Dermis microvascular lymphatic vessel endothelial cell (primary cell): ENCODE measurements at regions not wholly inside any gene's neighbourhood (a gene's known extent, or its start where the extent isn't known, plus 50 kb on each side); places are given as distances from the start of the nearest gene placed in this dataset.

Experiments
- DNase-seq, 2 donors: peaks; one replicate each; pipeline versions ENCODE4 v3.0.0 to v3.0.0-alpha.2; 2010; ENCODE audit warnings: low read depth in 2 of 2

DNA sequence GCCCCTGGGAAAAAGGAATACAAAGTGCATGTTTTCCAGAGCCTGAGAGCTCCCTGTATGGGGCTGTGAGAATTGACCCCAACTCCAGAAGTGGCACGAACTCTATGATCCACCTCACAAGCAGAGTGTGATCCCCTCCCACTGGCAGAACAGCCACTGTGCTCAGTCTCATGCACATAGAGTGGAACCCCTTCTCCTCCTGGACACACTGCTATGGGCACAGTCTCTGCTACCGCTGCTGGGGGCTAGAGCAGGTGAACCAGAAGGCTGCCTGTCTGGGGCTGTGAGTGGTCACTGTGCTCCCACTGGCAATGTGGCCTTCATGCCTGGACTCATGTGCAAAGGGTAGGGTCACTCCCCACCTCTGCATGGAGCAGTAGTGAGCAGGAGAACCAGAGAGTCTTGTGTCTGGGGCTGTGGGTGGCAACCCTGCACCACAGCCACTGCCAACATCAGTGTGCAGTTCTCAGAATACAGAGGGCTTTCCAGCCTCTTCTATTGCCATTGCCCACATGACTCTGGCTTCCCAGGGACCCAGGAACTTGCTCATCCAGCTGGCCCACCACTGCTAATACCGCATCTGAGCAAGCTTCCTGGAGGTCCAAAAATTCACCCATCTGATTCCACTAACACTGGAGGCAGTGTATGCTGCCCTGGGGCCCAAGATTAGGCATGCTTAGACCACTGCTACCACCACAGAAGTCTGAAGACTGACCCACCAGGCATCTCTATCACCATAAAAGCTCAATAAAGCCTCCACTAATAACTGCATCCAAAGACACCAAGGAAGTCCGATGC lies 343.7 kb upstream of the SOX14 start:
- DNase-seq = no peak

DNA sequence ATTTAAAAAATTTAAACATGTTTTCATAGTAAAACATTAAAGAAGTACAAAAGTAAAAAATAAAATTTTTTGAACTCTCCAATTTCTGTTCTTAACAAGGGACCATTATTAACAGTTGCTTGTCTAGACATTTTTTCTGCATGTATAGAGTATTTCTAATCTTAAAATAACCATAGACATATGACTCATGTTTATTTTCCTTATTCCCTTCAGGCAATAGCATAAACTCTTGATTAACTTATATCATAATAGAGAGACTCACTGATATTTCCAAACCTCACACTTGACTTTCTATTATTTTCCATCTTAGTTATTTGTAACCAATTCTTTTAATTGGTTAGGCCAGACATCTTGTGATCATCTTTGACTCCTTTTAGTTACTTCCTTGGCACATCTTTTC lies 325.6 kb upstream of the SOX14 start:
- no peak for DNase-seq

DNA sequence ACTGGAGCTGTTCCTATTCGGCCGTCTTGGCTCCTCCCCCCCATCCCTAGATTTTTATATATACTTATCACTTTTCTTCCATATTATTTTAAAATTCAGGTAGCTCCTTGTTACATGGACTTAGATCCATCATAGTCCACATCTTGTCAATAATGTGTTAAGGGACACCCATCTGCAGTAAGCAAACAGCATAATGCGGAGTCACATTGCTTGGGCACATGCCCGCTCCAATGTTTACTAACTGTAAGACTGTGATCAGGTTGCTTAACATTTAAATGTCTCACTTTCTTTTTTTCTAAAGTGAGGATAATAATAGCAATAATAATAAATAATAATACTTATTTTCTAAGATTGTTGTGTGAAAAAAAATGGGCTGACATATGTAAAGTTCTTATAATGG lies 303.2 kb upstream of the SOX14 start:
- no peak for DNase-seq

DNA sequence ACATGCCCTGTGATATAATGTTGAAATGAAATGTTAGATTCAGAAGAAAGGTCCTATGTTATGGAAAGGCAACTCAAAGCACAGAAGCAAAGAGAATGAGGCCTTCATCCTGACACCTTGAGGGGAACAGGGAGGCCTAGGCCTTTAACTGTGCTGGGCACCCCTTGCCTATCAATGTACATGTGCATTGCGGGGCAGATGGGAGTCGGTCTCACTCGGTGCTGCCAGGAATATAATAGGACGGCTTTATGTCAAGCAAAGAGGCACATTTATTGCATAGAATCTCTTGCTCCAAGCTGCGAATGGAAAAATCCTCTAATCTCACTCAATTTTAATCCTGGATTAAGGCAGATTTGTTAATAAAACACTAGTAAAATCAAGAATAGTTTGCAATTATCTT lies 301.0 kb upstream of the SOX14 start:
- no peak for DNase-seq

DNA sequence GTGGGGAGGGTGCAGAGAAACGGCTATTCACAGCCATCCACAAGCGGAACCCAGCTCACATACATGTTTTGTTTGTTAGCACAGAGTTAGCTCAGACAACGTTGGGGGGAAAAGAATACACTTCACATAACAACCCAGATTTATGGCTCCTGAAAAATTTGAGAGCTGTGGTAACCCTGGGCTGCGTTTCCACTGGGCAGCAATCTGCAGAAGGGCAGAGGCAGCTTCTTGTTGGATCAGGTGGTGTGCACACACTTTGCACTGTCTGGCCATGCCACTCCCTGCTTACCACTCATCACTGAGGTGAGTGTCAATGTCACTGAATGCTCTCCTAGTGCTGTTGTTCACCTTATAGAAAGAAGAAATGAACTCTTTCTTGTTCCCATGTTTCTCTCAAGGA lies 299.8 kb upstream of the SOX14 start:
- DNase-seq = no peak

DNA sequence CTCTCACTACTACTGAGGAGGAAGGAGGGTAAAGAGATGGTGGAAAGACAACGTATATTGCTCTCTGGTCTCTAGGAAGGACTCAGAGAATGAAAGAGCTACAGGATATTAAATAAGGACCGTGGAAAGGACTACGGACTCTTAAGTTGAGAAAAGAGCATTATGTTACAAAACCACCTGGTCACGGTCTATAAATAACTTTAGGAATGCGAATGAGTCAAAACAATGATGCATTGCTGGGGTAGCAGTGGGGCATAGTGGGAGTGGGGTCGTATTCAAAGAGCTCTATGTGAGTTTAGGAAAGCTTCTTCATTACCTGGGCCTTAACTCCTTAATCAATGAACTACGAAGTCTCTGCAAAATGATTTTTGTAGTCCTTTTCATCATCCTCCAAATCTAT lies 295.7 kb upstream of the SOX14 start:
- no peak for DNase-seq

DNA sequence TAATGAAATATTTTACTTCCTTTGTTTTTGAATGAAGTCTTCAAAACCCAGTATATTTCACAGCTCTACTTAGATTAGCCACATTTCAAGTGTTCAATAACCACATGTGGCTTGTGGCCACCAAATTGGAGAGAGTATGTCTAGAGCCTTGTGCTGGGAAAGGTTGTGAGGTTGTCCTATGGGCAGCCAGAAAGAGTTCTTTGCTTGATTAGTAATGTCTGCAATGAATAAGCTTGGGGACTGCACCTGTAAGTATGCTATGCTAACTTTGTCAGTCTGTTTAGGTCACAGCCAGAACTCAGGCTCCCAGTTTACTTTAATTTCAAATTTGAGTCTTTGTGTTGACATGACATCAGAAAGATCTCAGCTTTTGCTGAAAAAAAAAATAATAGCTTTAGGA lies 294.9 kb upstream of the SOX14 start:
- DNase-seq = no peak

DNA sequence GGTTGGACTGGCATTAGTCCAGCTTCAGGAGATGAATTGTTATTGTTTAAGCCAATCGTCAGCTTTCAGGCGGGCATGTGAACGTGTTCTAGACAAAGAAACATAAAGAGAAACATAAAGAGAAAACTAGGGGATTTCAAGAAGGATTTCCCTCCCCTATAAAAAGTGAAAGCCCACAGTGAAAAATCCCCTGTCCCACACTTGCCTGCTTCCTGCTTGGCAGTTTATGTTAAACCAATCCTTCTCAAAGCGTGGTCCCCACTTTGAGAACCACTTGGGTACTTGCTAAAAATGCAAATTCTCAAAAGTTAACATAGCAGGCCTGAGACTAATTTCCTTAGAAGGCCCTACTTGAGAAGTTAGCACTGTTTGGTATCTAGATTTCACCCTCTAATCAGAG lies 293.0 kb upstream of the SOX14 start:
- no peak for DNase-seq

DNA sequence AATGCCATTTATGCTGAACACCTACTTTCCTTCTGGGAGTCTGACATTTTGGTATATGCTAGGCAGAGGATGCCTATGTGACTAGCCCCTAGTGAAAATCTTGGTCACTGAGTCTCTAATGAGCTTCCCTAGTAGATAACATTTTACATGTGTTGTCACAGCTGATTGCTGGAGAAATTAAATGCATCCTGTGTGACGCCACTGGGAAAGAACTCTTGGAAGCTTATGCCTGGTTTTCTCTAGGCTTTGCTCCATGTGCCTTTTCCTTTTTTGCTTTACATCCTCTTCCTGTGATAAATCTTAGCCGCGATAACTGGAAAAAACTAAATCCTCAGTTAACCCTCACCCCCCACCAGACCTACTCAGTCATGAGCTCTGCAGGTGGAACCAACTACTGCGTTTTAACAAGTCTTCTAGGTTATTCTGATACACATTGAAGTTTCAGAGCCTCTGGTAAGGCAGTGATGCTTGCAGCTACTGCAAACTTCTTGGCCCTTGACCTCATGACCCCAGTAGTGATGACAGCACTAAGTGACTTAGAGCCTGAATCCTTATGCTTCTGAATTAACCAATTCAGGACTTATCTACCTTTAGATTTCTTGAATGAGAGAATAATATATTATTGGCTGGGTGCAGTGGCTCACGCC lies 292.4 kb upstream of the SOX14 start:
- DNase-seq = no peak

DNA sequence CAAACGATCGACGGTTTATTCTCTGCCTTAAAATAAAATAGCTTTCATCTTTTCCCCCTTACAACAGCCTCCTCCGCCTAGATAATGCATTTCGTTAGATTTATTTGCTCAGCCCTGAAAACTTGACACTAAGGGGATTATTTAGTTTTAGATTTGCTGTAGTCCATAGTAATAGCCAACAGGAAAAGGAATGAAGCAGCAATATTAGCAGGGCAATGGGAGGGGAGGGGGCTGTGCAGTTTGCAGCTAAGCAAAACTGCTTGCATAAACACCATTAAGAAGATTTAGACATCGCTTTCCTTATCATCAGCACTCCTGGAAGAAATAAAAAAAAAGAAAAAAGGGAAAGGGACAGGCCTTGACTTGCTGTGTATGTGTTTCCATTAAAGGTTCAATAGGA lies 286.5 kb upstream of the SOX14 start:
- no peak for DNase-seq

DNA sequence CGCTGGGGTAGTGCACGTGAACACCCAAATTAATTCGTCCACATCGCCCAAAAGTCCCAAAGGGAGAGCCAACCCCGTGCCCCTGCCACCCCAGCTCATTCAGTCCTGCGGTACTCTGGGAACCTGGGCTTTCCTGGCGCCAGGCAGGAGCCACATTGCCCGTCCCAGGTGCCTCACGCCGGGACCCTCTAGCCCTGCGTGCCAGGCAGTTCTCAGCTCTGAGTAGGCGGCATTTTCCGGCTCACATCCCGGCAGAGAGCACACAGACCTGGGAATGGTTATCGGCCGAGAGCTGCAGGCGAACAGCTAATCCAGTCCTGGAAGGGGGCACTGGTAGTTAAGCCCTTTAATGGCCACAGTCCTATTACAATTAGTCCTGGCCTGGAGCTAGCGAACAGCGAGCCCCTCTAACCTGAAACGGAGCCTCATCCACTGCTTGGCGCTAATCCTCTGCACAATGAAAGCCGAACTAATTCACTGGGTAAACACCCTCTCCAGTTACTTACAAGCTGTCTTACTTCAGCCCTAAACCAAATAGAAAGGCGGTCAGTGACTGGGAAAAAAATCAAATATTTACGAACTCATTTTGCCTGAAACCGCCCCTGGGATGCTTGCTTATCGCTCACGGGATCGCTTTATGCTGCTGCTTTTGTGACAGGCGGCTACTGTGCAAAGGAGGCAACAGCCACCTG lies 254.6 kb upstream of the SOX14 start:
- DNase-seq = no peak

DNA sequence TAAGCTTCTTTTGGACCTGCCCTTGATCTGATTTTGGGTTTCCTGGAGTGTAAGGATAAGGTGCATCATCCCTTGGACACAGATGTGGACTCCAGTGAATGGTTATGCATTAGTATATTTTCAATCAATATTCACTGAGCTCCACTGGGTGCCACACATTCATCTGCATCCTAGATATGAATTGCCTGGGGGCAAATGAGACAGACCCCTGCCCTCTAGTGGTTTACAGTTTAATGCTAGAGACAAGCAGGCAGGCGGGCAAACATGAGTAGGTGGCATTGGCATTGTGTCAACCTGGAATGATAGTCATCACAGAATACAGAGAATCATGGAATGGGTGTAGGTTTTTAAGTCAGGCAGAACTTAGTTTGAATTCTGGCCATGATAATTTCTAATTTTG lies 252.5 kb upstream of the SOX14 start:
- DNase-seq = no peak

DNA sequence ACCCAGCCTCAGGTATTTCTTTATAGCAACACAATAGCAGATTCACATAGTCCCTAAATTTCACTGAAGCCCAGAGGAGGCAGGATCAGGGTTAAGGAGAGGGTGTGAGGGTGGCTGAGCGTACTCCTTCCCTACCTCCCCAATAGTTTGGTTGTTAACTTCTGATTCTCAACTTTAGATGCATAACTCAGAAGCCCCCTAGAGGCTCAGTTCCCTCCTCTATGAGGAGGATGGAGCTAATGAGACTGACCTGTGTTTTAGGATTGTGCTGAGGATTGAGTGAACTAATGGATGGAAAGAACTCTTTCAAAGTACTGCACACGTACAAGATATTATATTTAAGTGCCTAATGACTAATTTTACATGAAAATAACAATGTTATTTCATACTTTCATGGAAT lies 249.3 kb upstream of the SOX14 start:
- DNase-seq = no peak

DNA sequence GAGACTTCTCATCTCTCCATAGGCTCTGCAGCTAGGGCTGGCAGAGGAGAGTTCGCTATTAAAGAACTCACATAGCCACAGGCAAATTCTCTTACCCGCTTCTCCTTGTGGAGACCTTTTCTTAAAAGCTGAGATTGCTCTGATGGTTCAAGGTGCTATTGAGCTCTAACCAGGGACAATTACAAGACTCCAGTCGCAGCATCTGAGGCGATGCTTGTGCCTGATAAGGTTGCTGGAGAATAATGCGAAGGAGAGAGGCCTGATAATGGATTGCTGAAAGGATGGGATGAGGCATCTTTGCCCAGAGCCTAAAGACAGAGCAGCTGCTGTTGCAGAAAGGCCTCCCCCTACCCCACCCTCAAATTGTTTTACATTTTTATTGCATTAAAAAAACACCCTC lies 244.5 kb upstream of the SOX14 start:
- no peak for DNase-seq

DNA sequence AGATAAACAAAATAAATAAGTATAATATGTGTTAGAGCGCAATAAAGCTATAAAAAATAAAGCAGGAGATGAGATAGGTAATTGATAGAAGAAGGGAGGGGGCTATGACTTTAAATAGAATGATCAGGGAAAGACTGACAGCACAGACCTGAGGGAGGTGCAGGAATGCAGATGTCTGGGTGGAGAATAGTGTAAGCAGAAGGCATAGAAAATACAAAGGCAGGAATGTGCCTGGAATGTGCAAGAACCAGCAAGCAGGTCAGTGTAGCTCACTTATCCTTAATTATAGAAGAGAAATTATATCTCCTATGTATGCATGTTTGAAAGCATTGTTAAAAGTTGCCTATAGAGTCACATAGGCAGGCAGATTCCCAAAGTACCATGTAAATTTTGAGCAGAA lies 239.4 kb upstream of the SOX14 start:
- no peak for DNase-seq

DNA sequence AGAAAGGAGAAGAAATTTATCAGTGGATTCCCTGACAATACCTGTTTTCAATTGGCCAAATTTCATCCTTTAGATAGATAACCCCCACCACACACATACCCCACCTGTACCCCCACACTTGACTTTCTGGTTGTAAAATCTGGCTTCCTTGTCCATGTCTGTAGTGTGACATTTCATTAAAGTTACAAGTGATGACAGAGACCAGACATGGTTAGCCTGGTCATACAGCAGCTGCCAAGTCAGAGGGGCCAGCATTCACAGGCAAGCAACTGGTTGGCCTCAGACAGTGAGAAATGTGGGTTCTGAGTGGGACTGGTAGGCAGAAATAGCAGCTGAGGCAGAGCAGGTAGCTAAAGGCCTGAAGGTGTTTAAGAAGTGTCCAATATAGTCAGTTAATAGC lies 238.6 kb upstream of the SOX14 start:
- DNase-seq = no peak

DNA sequence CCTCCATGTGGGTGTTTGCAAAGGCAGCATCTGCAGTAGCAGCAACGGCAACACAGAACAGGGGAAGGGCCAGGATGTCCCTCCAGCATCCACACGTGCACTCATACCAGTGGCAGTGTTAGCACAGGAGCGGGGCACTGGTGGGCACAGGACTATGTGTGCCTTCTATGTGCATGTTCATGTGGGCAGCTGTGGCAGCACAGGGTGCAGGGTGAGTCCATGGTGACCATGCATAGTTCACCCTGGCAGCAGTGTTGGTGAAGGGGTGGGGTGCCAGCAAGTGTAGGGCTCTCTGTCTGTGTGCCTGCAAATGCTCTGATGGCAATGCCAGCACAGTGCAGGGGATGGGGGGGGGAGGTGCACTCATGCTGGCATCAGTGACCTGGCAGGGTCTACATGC lies 222.1 kb upstream of the SOX14 start:
- no peak for DNase-seq

DNA sequence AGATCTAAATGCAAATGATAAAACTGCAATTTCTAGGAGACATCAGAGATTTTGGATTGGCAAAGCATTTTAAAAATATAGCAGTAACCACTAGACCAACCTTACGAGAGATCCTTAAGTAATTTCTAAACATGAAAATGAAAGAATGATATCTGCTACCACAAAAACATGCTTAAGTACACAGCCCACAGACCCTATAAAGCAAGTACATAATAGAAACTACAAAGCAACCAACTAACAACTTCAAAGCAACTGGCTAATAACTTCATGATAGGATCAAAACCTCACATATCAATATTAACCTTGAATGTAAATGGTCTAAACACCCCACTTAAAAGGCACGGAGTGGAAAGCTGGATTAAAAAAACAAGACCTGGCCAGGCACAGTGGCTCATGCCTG lies 209.9 kb upstream of the SOX14 start:
- DNase-seq = no peak

DNA sequence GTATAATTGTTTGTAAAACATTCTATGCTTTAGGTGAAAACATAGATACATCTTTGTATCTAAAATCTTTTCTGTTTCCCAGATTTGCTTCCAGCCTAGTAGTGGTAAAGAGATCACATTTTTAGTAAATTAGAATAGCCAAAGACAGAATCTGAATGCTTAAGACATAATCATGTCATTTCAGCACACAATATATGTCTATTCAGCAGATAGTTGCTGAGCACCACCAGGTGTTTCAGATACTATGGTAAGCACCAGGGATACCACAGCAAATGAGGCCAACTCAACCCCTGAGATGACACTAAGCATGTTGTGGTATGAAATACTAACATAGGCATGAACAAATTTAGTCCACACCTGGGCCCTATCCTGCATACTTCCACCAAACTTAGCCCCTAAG lies 195.2 kb upstream of the SOX14 start:
- no peak for DNase-seq

DNA sequence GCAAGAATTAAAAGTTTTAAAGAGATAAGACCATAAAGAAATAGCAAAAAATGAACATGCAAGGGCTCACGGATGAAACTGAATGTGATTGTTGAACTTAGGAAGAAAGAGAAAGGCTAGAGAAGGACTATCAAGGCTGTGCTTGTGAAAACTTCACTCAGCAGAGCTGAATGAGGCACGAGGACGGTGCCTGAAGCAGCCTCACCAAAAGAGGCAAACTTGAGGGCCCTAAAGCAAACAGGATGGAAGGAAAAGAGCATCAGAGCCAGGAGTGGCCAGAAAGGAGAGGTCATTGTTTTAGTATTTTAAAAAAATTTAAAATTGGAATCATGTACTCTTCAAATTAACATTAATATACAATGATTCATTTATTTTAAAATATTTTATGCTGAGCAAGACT lies 191.2 kb upstream of the SOX14 start:
- no peak for DNase-seq

DNA sequence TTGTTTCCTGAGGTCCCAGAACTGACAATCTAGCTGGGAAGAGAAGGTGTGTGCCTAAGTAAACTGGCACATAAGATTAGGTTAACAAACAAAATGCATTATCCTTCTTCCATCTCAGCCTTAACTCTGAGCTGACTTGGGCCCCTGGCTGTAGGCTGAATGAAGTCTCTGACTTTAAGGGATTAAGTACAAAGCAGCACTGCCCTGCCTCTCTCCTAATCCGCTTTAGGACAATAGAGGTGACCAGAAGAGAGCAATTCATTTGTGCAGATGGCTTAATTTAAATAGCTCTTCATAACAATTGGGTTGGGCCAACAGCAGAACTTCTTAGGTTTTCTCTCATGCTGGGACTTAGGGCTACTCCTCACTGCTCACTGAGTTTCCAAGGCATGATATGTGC lies 181.6 kb upstream of the SOX14 start:
- no peak for DNase-seq

DNA sequence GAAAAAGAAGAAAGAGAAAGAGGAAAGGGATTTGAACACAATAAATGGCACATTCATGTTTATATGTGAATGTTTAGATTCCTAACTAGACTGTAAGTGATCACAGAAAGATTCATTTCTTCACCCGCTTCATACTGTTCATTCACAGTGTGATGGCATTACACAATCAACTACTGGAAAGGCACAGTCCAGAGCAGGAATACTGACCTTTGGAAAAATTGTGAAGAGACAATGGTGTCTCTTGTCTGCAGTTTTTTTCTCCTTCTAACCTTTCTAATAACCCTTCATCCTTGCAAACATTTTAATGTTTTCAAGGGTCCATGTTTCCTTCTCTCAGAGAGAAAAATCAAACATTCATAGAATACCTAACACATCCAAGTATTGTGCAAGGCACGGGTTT lies 180.9 kb upstream of the SOX14 start:
- no peak for DNase-seq

DNA sequence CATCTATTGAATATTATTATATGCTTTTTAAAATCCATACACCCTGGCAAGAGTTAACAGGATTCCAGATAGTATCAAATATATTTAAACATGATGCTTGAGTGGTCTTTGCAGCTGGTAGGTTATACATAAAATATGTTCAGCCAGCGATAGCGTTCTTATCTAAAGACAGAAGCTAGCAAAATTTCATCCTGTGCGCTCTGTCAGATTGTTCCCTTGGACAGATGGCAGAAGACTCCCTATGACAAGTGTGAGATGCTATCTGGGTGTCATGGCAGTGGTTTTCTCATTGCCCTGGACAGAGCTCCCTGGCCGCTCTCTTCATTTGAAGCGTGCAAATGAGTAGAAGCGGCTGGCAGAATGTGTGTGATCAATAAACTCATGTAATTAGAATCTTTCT lies 175.2 kb upstream of the SOX14 start:
- DNase-seq = no peak
